NCI-H748 treated with DMSO at 0.1 percent for 48 hours (cell line): ENCODE measurements at regions not wholly inside any gene's neighbourhood (a gene's known extent, or its start where the extent isn't known, plus 50 kb on each side); places are given as distances from the start of the nearest gene placed in this dataset.

Experiments used
- DNase-seq: peaks from one replicate; lab custom pipeline; 2025; lab: John Stamatoyannopoulos, UW

DNA sequence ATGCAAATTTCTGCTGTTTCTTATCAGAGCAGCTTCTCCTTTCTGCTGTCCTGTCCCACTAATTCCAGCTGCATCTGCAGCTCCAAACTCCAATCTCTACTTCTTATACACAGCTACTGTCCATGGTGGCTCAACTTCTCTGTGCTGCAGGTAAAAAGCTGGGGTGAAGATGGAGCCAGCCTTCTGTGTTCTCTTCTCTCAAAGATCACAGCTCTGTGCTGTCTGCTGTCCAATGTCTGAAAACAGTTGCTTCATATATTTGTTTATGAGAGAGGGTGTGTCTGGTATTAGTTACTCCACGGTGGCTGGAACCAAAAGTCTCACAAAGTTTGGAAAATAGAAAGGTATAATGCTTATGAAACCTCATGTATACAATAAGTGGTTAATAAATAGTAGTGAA lies 445.8 kb upstream of the TBX3 start:
- DNase-seq, result no peak

GRCh38 chr12:115121053-115121452 lies 437.1 kb upstream of the TBX3 start:
- DNase-seq, result no peak

DNA sequence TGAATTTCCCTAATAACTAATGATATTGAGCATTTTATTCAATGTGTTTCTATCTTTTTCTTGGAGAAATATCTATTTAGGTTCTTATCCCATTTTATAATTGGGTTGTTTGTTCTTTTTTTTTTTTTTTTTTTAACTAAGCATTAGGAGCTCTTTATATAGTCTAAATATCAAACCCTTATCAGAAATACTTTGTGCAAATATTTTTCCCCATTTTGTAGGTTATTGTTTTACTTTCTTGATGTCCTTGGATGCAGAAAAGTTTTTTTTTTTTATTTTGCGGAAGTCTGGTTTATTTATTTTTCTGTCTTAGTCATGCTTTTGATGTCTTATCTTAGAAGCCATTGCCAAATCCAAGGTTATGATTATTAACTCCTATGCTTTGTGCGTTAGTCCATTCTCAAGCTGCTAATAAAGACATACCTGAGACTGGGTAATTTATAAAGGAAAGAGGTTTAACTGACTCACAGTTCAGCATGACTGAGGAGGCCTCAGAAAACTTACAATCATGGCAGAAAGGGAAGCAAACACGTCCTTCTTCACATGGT lies 434.3 kb upstream of the TBX3 start:
- DNase-seq, result no peak

DNA sequence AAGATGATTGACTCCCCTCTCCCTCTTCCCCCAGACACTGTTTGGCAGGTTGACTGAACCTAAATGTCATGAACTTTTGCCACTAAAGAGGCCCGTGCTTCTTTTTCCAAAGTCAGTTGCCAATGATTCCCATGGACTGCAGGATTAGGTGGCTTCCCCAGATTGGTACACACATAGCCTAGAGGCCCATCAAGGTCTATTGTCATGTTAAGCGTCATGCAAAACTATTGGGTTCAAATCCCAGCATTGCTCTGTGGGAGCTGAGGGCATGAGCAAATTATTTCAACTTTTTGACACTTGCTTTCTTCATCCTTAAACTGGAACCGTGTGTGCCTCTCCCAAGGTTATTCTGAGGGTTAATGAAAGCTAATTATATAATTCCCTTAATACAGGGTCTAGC lies 430.2 kb upstream of the TBX3 start:
- no peak for DNase-seq

DNA sequence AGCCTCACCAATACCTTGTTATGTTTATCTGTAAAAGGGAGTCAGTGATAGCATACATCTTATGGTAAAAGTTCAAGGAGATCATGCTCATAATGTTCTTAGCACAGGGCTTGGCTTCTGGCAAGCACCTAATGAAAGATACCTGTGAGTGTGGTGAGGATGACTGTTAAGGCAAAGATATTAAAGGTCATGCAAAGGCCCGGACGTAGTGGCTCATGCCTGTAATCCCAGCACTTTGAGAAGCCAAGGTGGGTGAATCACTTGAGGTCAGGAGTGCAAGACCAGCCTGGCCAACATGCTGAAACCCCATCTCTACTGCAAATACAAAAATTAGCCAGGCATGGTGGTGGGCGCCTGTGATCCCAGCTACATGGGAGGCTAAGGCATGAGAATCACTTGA lies 425.9 kb upstream of the TBX3 start:
- DNase-seq, result no peak

GRCh38 chr12:115108129-115109100 lies 424.4 kb upstream of the TBX3 start:
- no peak for DNase-seq

- DNase-seq, result no peak
Observed at GRCh38 chr12:115103884-115104883, 420.2 kb upstream of the TBX3 start.

GRCh38 chr12:115102450-115102849 lies 418.5 kb upstream of the TBX3 start:
- DNase-seq, result no peak

DNA sequence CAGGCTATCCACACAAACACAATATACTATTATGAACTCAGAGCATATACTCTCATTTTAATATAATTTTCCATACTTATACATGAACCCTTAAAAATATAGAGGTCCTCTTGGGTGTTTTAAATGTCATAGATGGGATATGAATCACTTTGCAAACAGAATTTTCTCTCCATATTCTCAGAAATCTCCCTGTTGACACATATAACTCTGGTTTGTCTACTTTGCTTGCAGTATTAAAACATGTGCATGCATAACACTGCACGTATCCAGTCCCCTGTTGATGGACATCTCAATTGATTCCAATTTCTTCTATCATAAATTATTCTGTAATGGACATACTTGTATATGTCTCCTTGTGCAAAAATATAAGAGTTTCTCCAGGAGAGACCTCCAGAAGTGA lies 417.5 kb upstream of the TBX3 start:
- DNase-seq, result no peak

DNA sequence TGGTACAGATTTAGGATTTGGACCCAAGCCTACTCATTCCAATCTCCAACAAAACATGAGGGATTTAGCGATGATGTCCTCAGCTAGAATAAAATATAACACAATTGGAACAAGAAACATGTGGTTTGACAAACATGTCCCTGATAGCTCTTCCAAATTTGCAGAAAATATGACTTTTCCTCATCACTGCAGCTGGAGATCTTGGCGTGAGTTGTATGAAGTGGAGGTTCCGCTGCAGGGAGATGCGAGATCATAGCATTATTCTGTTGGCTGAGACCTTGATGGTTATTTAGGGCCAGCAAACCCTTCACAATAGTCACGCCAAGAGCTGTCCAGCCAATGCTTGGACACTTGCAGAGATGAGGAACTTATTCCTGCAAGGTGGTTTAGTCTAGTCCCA lies 413.4 kb upstream of the TBX3 start:
- DNase-seq, result no peak

- DNase-seq, result no peak
Observed at GRCh38 chr12:115096588-115097397, 412.8 kb upstream of the TBX3 start.

DNA sequence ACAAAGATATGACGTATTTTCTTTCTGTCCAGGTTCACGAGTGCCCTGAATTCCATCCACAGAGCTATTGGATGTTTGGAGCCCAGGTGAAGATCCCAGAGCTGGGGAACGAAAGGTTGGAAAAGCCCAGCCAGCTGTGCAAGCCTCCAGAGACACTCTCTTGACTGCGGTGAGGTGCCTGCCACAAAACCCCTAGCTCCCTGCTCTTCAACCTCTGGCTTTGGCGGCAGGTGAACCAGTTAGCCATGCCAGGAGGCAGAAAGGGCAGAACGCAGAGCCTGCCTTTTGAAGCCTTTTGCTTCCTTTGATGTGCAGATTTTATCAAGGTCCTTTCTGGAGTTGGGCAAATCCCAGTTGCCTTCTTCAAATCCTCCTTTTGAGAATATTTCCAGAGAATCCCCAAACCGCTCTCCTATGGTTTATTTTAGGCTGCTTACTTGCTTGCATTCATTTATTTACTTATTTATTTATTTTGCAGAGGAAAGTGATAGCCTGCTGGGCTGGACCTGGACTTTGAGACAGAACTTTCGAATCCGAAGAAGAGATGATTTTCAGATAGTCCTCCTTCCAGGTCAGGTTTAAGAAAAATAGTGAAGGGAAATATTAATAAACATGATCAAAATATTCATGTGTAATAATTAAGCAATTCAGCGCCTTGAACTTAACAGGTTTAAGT lies 411.2 kb upstream of the TBX3 start:
- no peak for DNase-seq

GRCh38 chr12:115094163-115094816 lies 410.3 kb upstream of the TBX3 start:
- no peak for DNase-seq

GRCh38 chr12:115093261-115093660 lies 409.3 kb upstream of the TBX3 start:
- DNase-seq, result no peak

DNA sequence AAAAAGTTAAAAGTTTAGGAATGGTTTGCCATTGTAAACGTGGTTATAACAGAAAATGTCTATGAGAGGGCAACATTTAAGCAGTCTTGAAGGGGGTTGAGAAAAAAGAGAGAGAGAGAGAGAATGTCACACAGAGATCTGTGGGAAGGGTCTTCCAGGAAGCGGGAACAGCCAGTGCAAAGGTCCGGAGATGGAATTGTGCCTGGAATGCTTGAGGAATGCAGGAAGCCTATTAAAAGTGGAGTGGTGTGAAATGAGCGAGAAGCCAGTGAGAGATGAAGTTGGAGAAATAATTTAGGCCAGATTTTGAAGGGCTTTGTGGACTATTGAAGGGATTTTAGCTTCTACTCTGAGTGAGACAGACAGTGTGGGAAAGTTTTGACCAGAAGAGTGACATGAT lies 406.8 kb upstream of the TBX3 start:
- DNase-seq, result no peak

GRCh38 chr12:115088995-115089841 lies 405.2 kb upstream of the TBX3 start:
- DNase-seq, result no peak

- DNase-seq, result no peak
Observed at GRCh38 chr12:115088328-115088994, 404.5 kb upstream of the TBX3 start.

GRCh38 chr12:115085594-115085993 lies 401.6 kb upstream of the TBX3 start:
- no peak for DNase-seq

DNA sequence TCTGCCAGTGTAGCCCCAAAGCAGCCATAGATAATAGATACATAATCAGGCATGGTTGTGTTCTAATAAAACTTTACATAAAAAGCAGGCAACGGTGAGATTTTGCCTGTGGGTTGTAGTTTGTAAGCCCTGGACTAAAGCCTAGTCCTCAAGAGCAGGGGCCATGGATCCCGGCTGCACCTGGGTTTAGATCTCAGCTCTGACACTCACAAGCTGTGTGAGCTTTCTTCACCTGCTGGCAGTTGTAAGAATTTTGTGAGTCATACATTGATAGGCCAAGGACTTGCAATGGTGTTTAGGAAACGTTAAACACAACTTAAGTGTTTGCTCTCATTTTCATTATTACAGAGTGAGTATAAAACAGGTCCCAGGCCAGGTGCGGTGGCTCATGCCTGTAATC lies 395.8 kb upstream of the TBX3 start:
- no peak for DNase-seq
